HG03342 (cell line): ENCODE measurements at regions not wholly inside any gene's neighbourhood (a gene's known extent, or its start where the extent isn't known, plus 50 kb on each side); places are given as distances from the start of the nearest gene placed in this dataset.
"Not testable (repeated sequence)": the region's sequence is repeated elsewhere in the genome, so short reads cannot be mapped to it uniquely, and the experiment has no call there.

ENCODE experiments used
- ATAC-seq: cut with Tn5 transposase; IDR thresholded peaks from one replicate; pipeline ENCODE4 v1.9.1; 2021; ENCODE audit warnings: mild to moderate bottlenecking, moderate library complexity; ENCODE audit not compliant: unreplicated experiment

DNA sequence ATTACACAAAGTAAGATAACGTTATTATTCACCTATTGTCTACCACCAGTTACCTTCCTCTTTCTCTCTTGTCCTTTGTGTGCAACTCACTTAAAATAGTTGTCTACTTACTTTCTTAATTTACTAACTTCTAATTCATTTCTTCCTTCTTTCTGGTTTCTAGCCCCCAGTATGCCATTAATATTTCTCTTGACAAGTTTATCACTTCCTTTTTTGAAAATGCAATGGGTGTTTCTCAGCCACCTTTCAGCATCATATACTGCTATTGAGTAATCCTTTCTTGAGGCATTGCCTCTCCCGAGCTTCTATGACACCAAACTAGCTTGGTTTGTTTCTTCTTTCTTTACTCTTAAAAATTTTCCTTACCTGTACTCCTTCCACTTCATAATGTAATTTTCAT, 633.6 kb downstream of the TMTC2 start:
- no peak for ATAC-seq

DNA sequence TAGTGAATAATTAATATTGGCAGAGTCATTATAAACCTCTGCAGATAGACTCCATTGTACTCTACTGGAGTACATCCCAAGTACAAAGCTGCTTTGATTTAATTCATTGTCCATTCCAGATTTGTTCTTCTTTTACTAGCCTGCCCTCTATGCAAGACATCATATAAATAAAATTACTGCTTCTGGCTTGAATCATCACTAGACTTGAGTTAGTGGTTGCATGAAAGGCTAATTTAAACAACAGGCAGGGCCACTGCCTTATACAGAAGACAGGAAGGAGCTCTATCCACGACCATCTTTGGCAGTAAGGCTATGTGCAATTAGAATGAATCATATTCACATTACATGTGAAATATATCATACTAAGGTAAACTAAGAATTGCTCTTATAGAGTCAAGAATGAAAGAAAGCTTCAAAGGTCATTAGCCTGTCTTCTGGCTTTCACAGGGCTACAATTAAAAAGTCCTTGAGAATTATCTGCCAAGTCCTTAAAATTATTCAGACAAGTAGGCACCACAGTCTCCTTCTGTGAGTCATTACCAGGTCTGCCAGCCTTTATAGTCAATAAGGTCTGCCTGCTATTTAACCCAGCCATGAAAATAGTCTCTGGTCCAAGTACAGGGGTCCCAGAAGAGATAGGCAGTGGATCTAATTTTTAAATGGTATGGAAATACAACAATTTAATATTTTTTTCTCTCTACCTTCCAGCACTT, 631.8 kb downstream of the TMTC2 start:
- no peak for ATAC-seq

DNA sequence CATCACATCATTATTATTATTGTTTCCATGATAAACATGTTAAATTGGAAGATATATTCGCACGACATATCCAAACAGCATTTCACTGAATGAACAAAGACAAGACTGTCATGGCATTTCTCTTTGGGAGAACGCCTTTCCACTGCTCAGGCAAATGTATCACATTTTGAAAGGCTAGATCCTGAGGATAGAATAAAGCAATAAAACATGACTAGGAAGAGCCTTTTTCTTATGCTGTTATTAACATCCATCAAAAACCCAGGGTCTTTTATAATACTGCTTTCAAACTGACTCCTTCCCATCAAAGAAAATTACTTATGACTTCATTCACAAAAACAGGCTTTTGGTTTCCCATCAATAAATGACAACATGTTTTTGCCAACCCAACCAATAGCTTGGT, 630.9 kb downstream of the TMTC2 start:
- ATAC-seq = no peak

DNA sequence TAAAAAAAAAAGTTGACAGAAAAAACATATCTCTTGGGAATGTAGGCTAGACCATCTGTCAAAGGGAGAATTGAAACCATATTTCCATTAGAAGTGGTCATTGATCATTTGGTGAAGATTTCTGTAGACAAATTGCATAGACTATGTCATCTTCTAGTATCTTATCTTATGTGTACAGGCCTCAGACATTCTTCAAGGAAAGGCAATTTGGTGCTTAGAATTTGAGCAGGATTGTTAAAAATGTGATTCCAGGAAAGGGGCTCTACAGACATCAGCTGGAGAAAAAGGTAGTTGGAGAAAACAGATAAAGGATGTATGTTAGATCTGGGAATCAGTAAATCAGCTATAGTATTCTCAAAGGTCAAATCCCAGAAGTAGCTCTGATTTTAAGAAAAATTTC, 627.1 kb downstream of the TMTC2 start:
- ATAC-seq = no peak

DNA sequence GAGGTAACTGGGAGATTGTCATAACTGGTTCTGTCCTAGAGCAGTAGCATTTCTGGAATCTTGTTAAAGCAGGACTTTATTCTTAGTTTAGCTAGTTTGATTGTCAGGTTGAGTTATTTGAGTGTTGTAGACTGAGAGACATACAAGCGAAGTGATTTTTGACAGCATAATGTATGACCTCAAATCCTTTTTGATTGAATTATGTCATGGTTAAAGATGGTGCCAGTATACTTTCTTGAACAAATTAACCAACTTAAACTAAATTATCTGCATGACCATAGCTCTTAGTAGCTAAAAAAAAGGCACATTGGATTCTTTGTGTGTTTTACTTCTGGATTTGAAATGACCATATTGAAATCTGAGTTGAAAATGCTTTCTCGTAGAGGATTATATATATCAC, 626.6 kb downstream of the TMTC2 start:
- ATAC-seq = no peak

DNA sequence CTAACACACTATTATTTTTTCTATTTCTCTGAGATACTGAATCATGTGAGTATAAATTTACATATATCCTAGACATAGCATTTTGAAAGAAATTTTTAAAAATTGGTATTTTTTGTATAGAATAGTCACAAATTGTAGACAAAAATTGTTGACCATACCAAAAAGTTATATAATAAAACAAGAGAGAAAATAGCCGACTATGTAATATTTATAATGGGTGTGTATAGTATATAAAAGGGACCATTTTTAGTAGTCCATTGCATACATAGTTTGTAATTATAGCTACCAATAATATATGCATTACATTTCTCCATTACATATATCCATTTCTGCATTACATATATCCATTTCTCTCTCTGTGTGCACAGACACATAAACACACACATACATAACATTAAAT, 590.2 kb downstream of the TMTC2 start:
- no peak for ATAC-seq

DNA sequence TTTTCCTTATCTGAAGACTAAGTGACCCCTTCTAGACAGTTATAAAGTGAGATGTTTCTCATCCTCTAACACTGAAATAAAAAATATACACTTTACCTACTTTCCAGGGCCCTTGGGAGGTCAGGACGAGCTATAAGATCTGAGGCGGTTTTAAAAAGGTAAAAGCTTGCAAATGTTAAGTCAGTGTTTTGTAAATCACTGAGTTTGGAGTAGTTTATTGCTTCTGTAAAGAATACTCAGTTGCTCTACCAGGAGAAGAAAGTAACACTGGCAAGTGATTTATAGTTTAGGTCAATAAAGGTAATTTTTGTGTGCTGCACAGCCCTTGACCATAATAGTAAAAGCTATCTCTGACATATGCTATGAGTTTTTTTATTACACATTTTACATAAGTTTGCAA, 584.5 kb downstream of the TMTC2 start:
- no peak for ATAC-seq

DNA sequence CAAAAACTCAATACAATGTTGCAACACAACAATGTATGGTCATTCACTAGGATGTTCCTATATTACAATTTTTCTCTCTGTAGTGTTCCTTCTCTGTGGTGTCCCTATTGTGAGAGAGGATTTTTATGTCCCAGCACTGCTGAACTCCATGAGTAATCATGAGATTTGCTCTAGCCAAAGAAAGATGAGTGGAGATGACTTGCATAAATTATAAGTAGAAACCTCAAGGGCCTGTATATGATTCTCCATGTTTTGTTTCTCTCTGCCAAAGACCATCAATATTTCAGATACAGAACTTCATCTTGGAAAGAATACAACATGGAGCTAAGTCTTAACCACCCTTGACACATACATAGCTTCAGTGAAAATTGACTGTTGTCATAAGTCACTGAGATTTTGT, 579.1 kb downstream of the TMTC2 start:
- no peak for ATAC-seq

DNA sequence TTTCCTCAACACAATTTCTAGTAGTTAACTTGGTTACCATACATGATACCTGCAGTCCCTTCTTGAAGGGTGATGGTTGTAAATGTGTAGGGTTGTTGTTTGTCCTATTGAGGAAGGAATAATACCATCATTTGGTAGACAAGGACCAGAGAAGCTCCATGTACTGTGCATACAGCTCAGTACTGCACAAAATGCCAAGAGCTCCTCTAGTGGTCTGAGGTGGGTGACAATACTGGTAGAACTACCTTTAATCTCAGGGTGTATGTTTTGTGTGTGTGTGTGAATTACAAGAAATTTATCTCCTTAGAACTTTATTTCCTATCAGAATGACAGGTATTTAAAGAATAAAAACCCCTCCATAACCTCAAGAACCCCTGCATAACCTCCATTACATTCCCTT, 575.3 kb downstream of the TMTC2 start:
- no peak for ATAC-seq

DNA sequence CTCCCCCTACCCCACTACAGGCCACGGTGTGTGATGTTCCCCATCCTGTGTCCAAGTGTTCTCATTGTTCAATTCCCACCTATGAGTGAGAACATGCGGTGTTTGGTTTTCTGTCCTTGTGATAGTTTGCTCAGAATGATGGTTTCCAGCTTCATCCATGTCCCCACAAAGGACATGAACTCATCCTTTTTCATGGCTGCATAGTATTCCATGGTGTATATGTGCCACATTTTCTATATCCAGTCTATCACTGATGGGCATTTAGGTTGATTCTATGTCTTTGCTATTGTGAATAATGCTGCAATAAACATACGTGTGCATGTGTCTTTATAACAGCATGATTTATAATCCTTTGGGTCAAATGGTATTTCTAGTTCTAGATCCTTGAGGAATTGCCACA, 573.4 kb downstream of the TMTC2 start:
- not testable (repeated sequence) for ATAC-seq

DNA sequence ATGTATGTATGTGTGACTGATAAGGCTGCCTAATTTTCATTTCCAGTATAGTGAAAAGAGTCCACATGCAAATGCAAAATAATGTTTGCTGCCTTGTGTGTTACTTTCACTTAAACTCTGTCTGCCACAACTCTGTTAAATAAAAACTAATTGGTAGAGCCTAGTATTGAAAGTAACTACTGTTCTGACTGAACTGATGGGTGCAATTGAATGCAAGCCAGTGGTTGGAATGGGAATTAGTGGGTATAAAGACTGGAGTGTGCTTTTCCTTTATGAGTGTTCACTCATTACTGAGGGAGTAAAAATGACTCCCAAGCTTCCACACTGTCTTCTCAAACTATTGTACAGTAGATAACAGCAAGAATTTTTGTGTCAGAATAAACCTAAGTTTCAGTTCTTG, 571.0 kb downstream of the TMTC2 start:
- ATAC-seq = no peak

DNA sequence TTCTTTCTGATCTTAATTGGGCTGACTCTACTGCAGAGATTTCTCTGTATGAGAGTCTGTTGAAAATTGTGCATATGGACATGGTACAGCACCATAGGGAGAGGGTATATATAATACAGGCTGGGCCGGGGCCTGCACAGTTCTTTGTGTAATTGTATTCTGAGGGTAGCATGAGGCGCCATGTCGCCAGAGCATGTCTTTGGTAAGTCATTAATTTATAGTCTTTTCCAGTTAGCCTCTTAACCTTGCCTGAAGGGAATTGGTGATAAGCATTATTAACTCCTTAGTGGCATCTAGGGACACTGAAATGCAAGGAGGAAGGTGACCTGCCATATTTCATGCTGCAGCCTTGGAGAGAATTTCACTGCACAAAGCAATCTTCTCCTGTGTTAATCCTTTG, 569.9 kb downstream of the TMTC2 start:
- ATAC-seq = no peak

DNA sequence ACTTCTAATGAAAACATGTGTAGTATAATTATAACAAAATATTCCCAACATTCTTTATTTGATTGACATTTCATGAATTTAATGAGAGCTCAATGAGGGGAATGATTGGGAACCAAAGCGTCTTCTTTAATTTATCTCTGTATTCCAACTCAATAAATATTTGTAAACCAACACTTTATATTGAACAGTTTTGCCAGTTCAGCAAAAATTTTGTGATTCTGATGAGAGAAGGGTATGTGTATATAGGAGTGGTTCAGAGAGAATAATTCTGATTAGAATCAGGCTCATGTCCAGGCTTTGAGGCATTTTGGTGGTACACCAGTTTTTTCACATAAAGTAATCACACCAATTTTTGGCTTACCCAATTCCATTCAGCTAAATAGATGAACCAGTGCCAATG, 564.2 kb downstream of the TMTC2 start:
- no peak for ATAC-seq

DNA sequence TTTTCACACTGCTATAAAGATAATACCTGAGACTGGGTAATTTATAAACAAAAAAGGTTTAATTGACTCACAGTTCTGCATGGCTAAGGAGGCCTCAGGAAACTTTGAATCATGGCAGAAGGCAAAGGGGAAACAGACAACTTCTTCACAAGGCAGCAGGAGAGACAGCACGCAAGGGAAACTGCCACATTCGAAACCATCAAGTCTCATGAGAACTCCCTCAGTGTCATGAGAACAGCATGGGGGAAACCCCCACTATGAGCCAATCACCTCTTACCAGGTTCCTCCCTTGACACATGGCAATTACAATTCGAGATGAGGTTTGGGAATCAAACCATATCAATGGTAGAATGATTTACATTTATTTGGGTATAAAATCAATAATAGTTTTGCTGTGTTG, 558.5 kb downstream of the TMTC2 start:
- ATAC-seq = no peak

DNA sequence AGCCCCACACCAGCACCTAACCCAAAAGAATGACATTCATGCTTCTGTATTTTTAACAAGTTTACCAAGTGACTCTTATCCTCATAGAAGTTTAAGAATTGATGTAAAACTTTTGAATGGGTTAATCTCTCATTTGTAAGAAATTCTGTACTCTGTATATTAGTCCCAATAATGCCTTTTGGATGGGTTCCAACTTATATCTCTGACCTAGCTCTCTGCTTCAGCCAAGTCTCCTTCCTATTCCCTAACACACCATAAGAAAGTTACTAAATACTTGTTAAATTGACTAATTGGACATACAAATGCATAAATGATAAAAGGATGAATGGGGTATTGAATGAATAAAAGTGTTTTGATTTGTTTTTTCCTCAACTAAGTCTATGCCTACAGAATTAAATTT, 557.3 kb downstream of the TMTC2 start:
- no peak for ATAC-seq

DNA sequence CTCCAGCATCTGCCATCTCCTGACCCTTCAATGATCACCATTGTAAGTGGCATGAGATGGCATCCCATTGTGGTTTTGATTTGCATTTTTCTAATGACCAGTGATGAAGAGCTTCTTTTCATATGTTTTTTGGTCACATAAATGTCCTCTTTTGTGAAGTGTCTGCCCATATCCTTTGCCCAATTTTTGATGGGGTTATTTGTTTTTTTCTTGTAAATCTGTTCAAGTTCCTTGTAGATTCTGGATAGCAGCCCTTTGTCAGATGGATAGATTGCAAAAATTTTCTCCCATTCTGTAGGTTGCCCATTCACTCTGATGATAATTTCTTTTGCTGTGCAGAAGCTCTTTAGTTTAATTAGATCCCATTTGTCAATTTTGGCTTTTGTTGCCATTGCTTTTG, 547.3 kb downstream of the TMTC2 start:
- ATAC-seq = not testable (repeated sequence)

DNA sequence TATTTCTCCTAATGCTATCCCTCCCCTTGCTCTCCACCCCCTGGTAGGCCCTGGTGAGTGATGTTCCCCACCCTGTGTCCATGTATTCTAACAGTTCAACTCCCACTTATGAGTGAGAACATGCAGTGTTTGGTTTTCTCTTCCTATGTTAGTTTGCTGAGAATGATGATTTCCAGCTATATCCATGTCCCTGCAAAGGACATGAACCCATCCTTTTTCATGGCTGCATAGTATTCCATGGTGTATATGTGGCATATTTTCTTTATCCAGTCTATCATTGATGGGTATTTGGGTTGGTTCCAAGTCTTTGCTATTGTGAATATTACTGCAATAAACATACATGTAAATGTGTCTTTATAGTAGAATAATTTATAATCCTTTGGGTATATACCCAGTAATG, 540.3 kb downstream of the TMTC2 start:
- ATAC-seq = not testable (repeated sequence)

DNA sequence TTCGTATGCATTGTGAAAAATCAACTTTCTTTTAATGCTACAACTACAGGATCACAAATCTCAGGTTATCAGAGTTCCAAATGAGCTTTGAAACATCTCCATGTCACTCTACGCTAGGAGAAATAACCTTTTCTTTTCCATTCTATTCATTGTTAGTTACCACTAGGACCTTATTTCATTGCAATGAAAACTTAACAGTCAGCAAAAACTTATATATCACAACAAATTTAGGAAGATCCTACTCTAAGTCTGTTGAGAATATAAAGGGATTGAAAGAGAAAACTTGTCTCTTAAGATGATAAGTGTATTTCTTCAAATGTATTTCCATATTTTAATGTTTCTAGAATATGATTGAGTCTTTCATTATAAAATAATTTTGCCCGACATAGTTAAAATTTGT, 539.1 kb downstream of the TMTC2 start:
- no peak for ATAC-seq

DNA sequence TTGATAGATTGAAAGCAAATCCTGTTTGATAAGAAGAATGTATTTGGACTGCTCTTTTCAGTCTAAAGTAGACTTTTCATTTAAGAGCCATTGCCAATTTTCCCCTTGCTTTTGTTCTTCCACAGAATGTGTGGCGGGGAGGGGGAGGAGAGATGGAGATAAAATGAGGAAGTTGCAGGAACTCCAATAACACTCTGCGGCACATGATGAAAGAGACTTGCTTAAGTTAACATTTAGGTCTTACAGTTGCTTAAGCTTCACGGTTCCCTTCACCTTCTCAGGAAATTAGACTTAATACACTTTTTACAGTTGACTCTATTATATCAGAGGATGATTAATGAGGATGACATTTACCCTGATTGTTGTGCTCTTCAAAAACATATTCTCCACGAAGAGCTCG, 537.3 kb downstream of the TMTC2 start:
- no peak for ATAC-seq

DNA sequence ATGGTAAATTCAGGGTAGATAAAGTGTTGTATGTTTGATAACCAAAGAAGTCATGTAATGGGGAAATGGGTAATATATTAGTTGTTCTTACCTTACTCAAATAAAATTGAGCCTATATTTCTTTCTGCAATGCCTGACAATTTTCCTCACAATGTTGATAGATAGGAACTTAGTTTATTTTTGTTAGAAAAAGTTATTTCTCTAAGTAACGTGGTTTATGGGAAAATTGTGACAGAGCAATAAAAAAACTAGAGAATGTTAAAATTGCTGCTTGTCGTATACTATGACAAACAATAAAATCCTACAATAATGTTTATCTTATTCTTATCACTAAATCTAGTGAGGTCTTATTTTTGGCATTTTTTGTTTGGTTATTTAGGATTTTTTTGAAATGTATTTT, 534.1 kb downstream of the TMTC2 start:
- no peak for ATAC-seq

DNA sequence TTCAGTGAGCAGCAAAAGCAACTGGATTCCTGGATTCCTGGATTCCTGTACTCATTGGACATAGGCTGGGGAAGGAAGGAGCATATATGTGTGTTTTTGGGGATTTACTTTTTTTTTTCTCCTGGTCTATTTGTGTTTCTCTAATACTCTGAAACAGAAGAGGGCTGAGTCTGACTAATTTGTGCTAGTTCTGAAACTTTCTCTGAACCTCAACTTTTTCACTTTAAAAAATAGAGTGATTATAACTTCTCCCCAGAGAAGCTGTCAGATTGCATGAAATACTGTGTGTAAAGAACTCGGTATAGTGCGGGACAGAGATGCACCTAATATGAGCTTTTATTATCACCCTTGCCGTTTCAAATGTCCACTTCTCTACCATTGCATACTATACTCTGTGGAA, 529.5 kb downstream of the TMTC2 start:
- ATAC-seq = no peak

DNA sequence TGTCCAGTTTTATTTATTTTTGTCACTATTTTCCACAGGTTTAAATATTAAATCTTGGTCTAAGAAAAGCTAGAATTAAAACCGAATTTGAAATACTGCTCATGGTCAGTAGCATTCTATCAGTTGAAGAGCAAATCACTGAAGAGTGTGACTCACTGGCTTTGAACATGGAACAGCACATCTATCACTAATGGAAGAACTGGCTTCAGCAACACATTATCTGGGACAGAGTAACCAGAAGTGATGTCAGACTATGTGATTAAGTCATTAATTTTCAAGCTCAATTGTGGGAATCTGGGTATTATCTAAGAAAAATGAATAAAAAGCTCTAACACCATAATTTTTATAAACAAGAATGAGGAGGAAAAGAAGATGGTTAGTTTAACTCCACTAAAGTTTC, 527.5 kb downstream of the TMTC2 start:
- ATAC-seq = no peak

DNA sequence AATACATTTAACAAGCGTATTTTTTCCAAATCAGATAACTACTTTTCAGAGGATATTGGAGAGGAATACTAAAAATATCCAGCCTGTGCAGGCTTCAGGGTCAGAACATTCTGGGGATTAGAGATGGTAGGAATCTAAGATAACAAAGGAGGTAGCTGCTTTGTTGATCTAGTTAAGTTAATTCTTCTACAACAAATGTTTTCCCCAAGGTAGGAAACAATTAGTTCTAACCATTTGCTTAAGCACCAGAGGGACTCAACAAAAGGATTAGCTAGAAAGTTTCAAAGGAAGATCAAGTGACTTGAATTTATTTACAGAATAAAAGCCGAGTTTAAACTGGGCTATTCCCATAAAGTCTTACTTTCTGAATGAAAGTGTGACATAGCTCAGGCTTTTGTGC, 524.2 kb downstream of the TMTC2 start:
- no peak for ATAC-seq
